ENCODE measurements at regions not wholly inside any gene's neighbourhood (a gene's known extent, or its start where the extent isn't known, plus 50 kb on each side); places are given as distances from the start of the nearest gene placed in this dataset.

DNA sequence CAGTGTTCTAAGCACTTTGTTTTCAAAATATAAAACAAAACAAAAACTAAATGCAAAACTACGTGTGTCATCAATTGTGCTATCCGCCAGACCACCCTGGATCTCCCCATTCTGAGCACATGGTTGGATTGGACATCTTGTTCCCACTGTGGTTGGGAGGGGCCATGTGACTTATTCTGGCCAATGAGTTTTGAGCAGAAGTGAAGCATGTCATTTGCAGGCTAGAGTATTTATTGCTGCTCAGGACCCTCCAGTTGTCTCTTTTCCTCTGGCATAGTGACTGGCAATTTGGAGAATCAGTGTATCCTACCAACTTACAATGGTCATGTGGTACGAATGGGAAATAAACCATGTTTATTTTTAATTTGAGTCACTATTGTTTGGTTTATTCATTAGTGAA lies 70.2 kb upstream of the ST8SIA2 start:
- H3K27ac ChIP-seq: no peak overlapping the region
- no peaks in the 10 kb centered on the region for H3K36me3 ChIP-seq
- DNase-seq (ENCODE audit: low spot score in 2 of 2): no peak
- no peaks in the 10 kb centered on the region for H3K4me1 ChIP-seq
- intact Hi-C loops (cut with DNase I; ENCODE audit: low total_unique reads): no loop called here
- no peak for TF ChIP-seq POLR2A (IDR thresholded peaks at IDR 0.05)
- TF ChIP-seq POLR2AphosphoS5 (IDR thresholded peaks at IDR 0.05): no peak
- TF ChIP-seq, protein P1, sequence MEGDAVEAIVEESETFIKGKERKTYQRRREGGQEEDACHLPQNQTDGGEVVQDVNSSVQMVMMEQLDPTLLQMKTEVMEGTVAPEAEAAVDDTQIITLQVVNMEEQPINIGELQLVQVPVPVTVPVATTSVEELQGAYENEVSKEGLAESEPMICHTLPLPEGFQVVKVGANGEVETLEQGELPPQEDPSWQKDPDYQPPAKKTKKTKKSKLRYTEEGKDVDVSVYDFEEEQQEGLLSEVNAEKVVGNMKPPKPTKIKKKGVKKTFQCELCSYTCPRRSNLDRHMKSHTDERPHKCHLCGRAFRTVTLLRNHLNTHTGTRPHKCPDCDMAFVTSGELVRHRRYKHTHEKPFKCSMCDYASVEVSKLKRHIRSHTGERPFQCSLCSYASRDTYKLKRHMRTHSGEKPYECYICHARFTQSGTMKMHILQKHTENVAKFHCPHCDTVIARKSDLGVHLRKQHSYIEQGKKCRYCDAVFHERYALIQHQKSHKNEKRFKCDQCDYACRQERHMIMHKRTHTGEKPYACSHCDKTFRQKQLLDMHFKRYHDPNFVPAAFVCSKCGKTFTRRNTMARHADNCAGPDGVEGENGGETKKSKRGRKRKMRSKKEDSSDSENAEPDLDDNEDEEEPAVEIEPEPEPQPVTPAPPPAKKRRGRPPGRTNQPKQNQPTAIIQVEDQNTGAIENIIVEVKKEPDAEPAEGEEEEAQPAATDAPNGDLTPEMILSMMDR (IDR thresholded peaks at IDR 0.05): no peak
- no peaks in the 10 kb centered on the region for H3K9me3 ChIP-seq
- H3K27me3 ChIP-seq: peaks cover 0 to 6% of the 10 kb centered on the region in 2 donors
- no peak overlapping the region for H3K4me3 ChIP-seq

GRCh38 chr15:92324101-92324963 lies 69.3 kb upstream of the ST8SIA2 start:
- TF ChIP-seq, protein P1 (IDR thresholded peaks at IDR 0.05): no peak
- TF ChIP-seq POLR2A (IDR thresholded peaks at IDR 0.05) (no peak), POLR2AphosphoS5 (IDR thresholded peaks at IDR 0.05) (no peak)
- Histone ChIP-seq H3K9me3 (no peaks in the 10 kb centered on the region), H3K27ac (no peak overlapping the region), H3K4me1 (no peaks in the 10 kb centered on the region), H3K27me3 (no peaks in the 10 kb centered on the region), H3K4me3 (no peak overlapping the region), H3K36me3 (no peaks in the 10 kb centered on the region)
- intact Hi-C loops (cut with DNase I; ENCODE audit: low total_unique reads): no loop called here
- DNase-seq (ENCODE audit: low spot score in 2 of 2): no peak

- H3K9me3 ChIP-seq: no peaks in the 10 kb centered on the region
- no peak overlapping the region for H3K27ac ChIP-seq
- no peak overlapping the region for H3K4me3 ChIP-seq
- intact Hi-C loops (cut with DNase I; ENCODE audit: low total_unique reads): no loop called here
- no peak for TF ChIP-seq POLR2A (IDR thresholded peaks at IDR 0.05)
- TF ChIP-seq, protein P1 (IDR thresholded peaks at IDR 0.05): no peak
- TF ChIP-seq POLR2AphosphoS5 (IDR thresholded peaks at IDR 0.05): no peak
- no peaks in the 10 kb centered on the region for H3K36me3 ChIP-seq
- H3K4me1 ChIP-seq: no peaks in the 10 kb centered on the region
- H3K27me3 ChIP-seq: no peaks in the 10 kb centered on the region
- DNase-seq (ENCODE audit: low spot score in 2 of 2): no peak
These were observed 67.4 kb upstream of the ST8SIA2 start for GRCh38 chr15:92326236-92326635.

GRCh38 chr15:92327033-92327432 lies 66.6 kb upstream of the ST8SIA2 start:
- Histone ChIP-seq H3K27me3 (no peaks in the 10 kb centered on the region), H3K4me3 (no peak overlapping the region), H3K27ac (no peak overlapping the region), H3K36me3 (no peaks in the 10 kb centered on the region), H3K4me1 (no peaks in the 10 kb centered on the region), H3K9me3 (peaks cover 3% of the 10 kb centered on the region in 2 donors)
- TF ChIP-seq, protein P1 (IDR thresholded peaks at IDR 0.05): no peak
- no peak for TF ChIP-seq POLR2AphosphoS5 (IDR thresholded peaks at IDR 0.05)
- TF ChIP-seq POLR2A (IDR thresholded peaks at IDR 0.05): no peak
- DNase-seq (ENCODE audit: low spot score in 2 of 2): no peak
- intact Hi-C loops (cut with DNase I; ENCODE audit: low total_unique reads): no loop called here

DNA sequence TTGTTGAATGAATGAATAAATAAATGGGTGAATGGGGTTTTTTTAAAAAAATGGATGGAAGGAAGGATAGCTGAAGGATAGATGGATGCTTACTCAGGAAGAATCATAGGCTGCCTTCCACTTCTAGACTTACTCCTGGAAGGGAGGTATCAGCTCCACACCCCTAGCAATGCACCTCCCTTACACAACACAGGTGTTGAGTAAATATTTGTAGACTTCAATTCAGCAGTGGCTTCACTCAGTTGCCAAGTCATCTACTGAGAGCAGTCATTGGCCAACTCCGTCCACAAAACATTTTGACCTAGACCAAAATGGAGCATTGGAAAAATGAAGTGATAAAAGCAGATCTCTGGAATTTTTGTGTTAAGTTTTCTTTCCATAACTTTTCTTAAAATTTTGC lies 65.5 kb upstream of the ST8SIA2 start:
- intact Hi-C loops (cut with DNase I; ENCODE audit: low total_unique reads): no loop called here
- TF ChIP-seq POLR2A (IDR thresholded peaks at IDR 0.05) (no peak), POLR2AphosphoS5 (IDR thresholded peaks at IDR 0.05) (no peak)
- TF ChIP-seq, protein P1 (IDR thresholded peaks at IDR 0.05): no peak
- Histone ChIP-seq H3K4me1 (no peaks in the 10 kb centered on the region), H3K9me3 (peaks cover 6 to 8% of the 10 kb centered on the region in 2 donors), H3K4me3 (no peak overlapping the region), H3K27me3 (no peaks in the 10 kb centered on the region), H3K36me3 (no peaks in the 10 kb centered on the region), H3K27ac (no peak overlapping the region)
- no peak for DNase-seq (ENCODE audit: low spot score in 2 of 2)

Data from breast epithelium (tissue), 4 donors.